Hepatocyte (in vitro differentiated cells): ENCODE measurements at regions not wholly inside any gene's neighbourhood (a gene's known extent, or its start where the extent isn't known, plus 50 kb on each side); places are given as distances from the start of the nearest gene placed in this dataset.

Experiments used
- DNase-seq: peaks from one replicate; pipeline ENCODE4 v3.0.0-alpha.2; 2016; ENCODE audit warnings: low spot score
- H2AFZ ChIP-seq: fragments of 200-600 bp; sonication (generic); 2 replicates; pipeline ENCODE4 v1.6.0; 2016; ENCODE audit warnings: antibody characterized with exemption, mild to moderate bottlenecking
- H3K27ac ChIP-seq: fragments of 200-600 bp; sonication (generic); 2 replicates; pipeline ENCODE4 v1.5.1; 2016; ENCODE audit warnings: mild to moderate bottlenecking
- H3K27me3 ChIP-seq: fragments of 200-600 bp; sonication (generic); 2 replicates; pipeline ENCODE4 v1.6.1; 2016
- H3K36me3 ChIP-seq: fragments of 200-600 bp; sonication (generic); replicated peaks from 2 replicates; pipeline ENCODE4 v1.5.1; 2016; ENCODE audit warnings: low read depth; ENCODE audit not compliant: insufficient read depth
- H3K4me1 ChIP-seq: fragments of 200-600 bp; sonication (generic); 2 replicates; pipeline ENCODE4 v1.5.1; 2016; ENCODE audit warnings: mild to moderate bottlenecking, moderate library complexity; ENCODE audit not compliant: insufficient read depth
- H3K4me2 ChIP-seq: fragments of 200-600 bp; sonication (generic); 2 replicates; pipeline ENCODE4 v1.6.0; 2016
- H3K4me3 ChIP-seq: fragments of 200-600 bp; sonication (generic); 2 replicates; pipeline ENCODE4 v1.5.1; 2016; ENCODE audit warnings: mild to moderate bottlenecking
- H3K79me2 ChIP-seq: fragments of 200-600 bp; sonication (generic); 2 replicates; pipeline ENCODE4 v1.6.0; 2017; ENCODE audit warnings: mild to moderate bottlenecking
- H3K9me2 ChIP-seq: fragments of 200-600 bp; sonication (generic); replicated peaks from 2 replicates; pipeline ENCODE4 v1.6.0; 2017; ENCODE audit warnings: mild to moderate bottlenecking; ENCODE audit not compliant: insufficient read depth
- H3K9me3 ChIP-seq: fragments of 200-600 bp; sonication (generic); 2 replicates; pipeline ENCODE4 v1.5.1; 2016; ENCODE audit warnings: low read depth, mild to moderate bottlenecking
- H4K20me1 ChIP-seq: fragments of 200-600 bp; sonication (generic); 2 replicates; pipeline ENCODE4 v1.6.0; 2016; ENCODE audit warnings: mild to moderate bottlenecking; ENCODE audit not compliant: insufficient read depth, poor library complexity, severe bottlenecking
- EZH2 ChIP-seq: fragments of 200-600 bp; sonication (generic); IDR thresholded peaks from 2 replicates; pipeline ENCODE4 v1.6.1; 2016; ENCODE audit warnings: antibody characterized with exemption, mild to moderate bottlenecking, borderline replicate concordance
- EZH2phosphoT487 ChIP-seq: fragments of 200-600 bp; sonication (generic); IDR thresholded peaks from one replicate; pipeline ENCODE4 v1.6.1; 2018; ENCODE audit warnings: antibody characterized with exemption, mild to moderate bottlenecking, low read depth, moderate library complexity; ENCODE audit not compliant: unreplicated experiment, severe bottlenecking
- WGBS: methylation state at CpG from one replicate; pipeline ENCODE4 v1.1.6; 2016; ENCODE audit warnings: low lambda C conversion rate; ENCODE audit errors: missing lambda C conversion rate; 5-methylcytosine and 5-hydroxymethylcytosine counted together
- TF ChIP-seq, protein P1 (sequence below): fragments of 200-600 bp; sonication (generic); IDR thresholded peaks from 2 replicates; pipeline ENCODE4 v1.5.1; 2016; ENCODE audit warnings: antibody characterized with exemption, mild to moderate bottlenecking; ENCODE audit not compliant: poor library complexity

DNA sequence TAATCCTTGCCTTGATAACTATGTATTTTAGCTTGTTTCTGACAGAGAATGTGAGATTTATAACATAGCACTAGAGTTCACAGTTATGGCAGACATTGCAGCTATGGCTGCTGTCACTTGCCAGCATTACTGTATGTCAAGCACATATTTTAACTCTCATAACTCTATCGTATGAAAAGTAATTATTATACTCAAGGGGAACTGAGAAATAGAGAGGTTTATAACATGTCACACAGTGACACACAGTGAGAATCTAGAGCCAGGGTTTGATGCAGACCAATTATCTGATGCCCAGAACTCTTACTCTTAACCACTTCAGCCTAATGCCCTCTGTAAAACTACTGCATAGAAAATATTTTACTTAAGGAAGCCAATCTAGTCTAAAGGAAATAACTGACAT lies 1012.4 kb downstream of the GRIK2 start:
- DNase-seq = no peak
- Histone ChIP-seq H3K9me3 (no peaks in the 10 kb centered on the region), H3K36me3 (no peaks in the 10 kb centered on the region), H3K27me3 (no peaks in the 10 kb centered on the region), H2AFZ (no peak overlapping the region), H3K4me1 (no peaks in the 10 kb centered on the region), H3K27ac (no peak overlapping the region), H4K20me1 (no peaks in the 10 kb centered on the region), H3K4me2 (no peak overlapping the region), H3K79me2 (no peaks in the 10 kb centered on the region), H3K4me3 (no peak overlapping the region), H3K9me2 (no peaks in the 10 kb centered on the region)
- WGBS = 87% methylated on average over 1 of the region's 1 CpG
- TF ChIP-seq, protein P1, sequence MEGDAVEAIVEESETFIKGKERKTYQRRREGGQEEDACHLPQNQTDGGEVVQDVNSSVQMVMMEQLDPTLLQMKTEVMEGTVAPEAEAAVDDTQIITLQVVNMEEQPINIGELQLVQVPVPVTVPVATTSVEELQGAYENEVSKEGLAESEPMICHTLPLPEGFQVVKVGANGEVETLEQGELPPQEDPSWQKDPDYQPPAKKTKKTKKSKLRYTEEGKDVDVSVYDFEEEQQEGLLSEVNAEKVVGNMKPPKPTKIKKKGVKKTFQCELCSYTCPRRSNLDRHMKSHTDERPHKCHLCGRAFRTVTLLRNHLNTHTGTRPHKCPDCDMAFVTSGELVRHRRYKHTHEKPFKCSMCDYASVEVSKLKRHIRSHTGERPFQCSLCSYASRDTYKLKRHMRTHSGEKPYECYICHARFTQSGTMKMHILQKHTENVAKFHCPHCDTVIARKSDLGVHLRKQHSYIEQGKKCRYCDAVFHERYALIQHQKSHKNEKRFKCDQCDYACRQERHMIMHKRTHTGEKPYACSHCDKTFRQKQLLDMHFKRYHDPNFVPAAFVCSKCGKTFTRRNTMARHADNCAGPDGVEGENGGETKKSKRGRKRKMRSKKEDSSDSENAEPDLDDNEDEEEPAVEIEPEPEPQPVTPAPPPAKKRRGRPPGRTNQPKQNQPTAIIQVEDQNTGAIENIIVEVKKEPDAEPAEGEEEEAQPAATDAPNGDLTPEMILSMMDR = no peak
- no peak for TF ChIP-seq EZH2phosphoT487
- no peak for TF ChIP-seq EZH2

DNA sequence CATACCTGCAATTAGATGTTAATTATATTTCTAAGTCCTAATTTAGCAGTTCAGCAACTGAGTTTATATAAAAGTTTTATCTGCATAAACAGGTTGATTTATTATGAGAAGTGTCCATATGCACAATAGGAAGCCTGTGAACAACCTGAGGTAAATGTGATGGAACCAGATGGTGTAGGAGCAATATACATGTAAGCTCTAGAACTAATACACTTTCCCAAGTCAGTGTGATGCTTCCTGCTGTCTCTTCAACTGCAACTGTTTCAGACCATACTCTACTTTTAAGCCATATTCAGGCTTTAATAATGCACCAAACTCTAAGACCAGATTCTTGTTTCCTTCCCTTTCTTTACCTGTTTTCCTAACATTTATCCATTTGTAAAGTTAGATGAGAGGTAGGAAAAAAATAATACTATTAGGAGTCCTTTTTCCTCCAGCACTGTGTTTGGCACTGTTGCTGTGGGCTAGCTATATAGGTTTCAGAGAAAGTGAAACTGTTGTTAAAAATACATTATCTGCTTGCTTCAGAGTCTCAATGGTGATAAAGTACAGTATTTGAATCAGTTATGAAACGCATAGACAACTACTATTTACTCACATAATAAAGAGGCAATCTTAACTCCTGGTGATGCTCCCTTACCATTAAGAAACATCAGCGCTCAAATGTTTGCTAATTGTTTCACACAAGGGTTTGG lies 1009.3 kb downstream of the GRIK2 start:
- H3K4me2 ChIP-seq = no peak overlapping the region
- H3K9me2 ChIP-seq = no peaks in the 10 kb centered on the region
- no peaks in the 10 kb centered on the region for H3K9me3 ChIP-seq
- WGBS = 87% methylated on average over 2 of the region's 2 CpGs
- no peaks in the 10 kb centered on the region for H4K20me1 ChIP-seq
- no peaks in the 10 kb centered on the region for H3K36me3 ChIP-seq
- DNase-seq = no peak
- H2AFZ ChIP-seq = no peak overlapping the region
- H3K4me1 ChIP-seq = no peaks in the 10 kb centered on the region
- no peak overlapping the region for H3K4me3 ChIP-seq
- H3K27ac ChIP-seq = no peak overlapping the region
- H3K79me2 ChIP-seq = no peaks in the 10 kb centered on the region
- H3K27me3 ChIP-seq = no peaks in the 10 kb centered on the region
- no peak for TF ChIP-seq EZH2

DNA sequence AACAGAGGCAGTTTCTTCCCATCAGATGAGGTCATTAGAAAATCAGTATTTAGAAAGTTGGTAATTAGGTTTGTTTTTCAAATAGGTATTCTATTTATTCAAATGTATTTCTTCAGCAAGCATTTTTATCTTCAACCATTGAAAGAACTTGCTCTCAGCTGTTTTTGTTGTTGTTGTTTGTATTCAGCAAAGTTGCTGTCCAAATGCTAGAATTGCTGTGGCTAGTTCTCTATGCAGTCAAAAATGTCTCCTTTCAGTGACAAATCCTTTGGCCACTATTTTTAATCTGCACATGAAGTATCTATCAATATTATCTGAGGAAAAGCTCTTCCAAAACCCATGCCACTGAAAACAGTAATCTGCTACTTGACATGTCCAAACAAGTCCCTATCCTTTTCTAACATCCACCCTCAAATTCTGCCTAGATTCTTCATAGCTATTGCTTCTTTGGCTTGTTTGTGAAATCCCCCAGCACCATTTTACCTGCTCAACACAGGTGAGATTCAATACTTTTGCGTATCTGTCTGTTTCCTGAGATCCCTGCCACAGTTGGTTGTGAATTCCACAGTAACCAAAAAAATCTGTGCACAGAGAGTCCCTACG lies 1005.4 kb downstream of the GRIK2 start:
- Histone ChIP-seq H3K27me3 (no peaks in the 10 kb centered on the region), H3K9me2 (no peaks in the 10 kb centered on the region), H3K9me3 (no peaks in the 10 kb centered on the region), H3K36me3 (no peaks in the 10 kb centered on the region), H3K4me3 (no peak overlapping the region), H3K27ac (no peak overlapping the region), H3K79me2 (no peaks in the 10 kb centered on the region), H3K4me1 (no peaks in the 10 kb centered on the region), H3K4me2 (no peak overlapping the region), H4K20me1 (no peaks in the 10 kb centered on the region), H2AFZ (no peak overlapping the region)
- TF ChIP-seq, protein P1 = no peak
- TF ChIP-seq EZH2phosphoT487 (no peak), EZH2 (no peak)
- 75% methylated on average over 2 of the region's 2 CpGs for WGBS
- DNase-seq = no peak

DNA sequence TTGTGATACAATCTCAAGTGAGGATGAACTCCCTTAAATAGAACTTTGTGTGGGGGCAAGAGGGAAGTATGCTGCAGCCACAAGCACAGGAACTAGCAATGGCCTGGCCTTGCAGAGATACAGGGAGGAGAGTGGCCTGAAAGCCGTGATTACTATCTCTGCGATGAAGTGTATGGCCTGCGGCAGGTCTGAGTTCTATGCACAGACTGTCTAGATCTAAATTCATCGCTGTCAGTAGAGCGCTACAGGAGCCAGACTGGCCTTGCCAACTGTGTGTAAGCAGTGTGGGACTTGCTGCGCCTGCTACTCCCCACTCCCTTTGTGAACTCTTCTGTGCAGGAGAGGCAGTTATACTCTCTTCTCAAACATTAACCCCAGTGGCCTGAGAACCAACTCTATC lies 997.0 kb downstream of the GRIK2 start:
- H3K4me3 ChIP-seq = no peak overlapping the region
- TF ChIP-seq EZH2 (no peak), EZH2phosphoT487 (no peak)
- TF ChIP-seq, protein P1 = no peak
- H3K27ac ChIP-seq = no peak overlapping the region
- no peak overlapping the region for H2AFZ ChIP-seq
- no peaks in the 10 kb centered on the region for H4K20me1 ChIP-seq
- no peaks in the 10 kb centered on the region for H3K4me1 ChIP-seq
- DNase-seq = no peak
- H3K36me3 ChIP-seq = no peaks in the 10 kb centered on the region
- no peaks in the 10 kb centered on the region for H3K9me3 ChIP-seq
- no peaks in the 10 kb centered on the region for H3K9me2 ChIP-seq
- H3K79me2 ChIP-seq = no peaks in the 10 kb centered on the region
- H3K27me3 ChIP-seq = no peaks in the 10 kb centered on the region
- WGBS = 94% methylated on average over 6 of the region's 6 CpGs
- no peak overlapping the region for H3K4me2 ChIP-seq
